ENCODE measurements at regions not wholly inside any gene's neighbourhood (a gene's known extent, or its start where the extent isn't known, plus 50 kb on each side); places are given as distances from the start of the nearest gene placed in this dataset.

GRCh38 chr3:6229778-6230410 lies 631.0 kb upstream of the GRM7 start:
- TF ChIP-seq, protein P1, sequence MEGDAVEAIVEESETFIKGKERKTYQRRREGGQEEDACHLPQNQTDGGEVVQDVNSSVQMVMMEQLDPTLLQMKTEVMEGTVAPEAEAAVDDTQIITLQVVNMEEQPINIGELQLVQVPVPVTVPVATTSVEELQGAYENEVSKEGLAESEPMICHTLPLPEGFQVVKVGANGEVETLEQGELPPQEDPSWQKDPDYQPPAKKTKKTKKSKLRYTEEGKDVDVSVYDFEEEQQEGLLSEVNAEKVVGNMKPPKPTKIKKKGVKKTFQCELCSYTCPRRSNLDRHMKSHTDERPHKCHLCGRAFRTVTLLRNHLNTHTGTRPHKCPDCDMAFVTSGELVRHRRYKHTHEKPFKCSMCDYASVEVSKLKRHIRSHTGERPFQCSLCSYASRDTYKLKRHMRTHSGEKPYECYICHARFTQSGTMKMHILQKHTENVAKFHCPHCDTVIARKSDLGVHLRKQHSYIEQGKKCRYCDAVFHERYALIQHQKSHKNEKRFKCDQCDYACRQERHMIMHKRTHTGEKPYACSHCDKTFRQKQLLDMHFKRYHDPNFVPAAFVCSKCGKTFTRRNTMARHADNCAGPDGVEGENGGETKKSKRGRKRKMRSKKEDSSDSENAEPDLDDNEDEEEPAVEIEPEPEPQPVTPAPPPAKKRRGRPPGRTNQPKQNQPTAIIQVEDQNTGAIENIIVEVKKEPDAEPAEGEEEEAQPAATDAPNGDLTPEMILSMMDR (IDR thresholded peaks at IDR 0.05) = no peak
- TF ChIP-seq POLR2A (IDR thresholded peaks at IDR 0.05) = no peak

Measured in testis (tissue), 2 donors.